H9 (cell line): ENCODE measurements at regions not wholly inside any gene's neighbourhood (a gene's known extent, or its start where the extent isn't known, plus 50 kb on each side); places are given as distances from the start of the nearest gene placed in this dataset.
A peak's percentile ranks its signal among the peaks of the same experiment; 100 is the strongest.

Experiments used
- DNase-seq: peaks from one replicate; pipeline ENCODE4 v3.0.0-alpha.2; 2017
- H2AFZ ChIP-seq: one replicate; pipeline ENCODE4 v1.6.1; 2013; ENCODE audit warnings: mild to moderate bottlenecking, low read length, control low read depth, moderate library complexity
- H2AK5ac ChIP-seq: 2 replicates; pipeline ENCODE4 v1.6.1; 2013; ENCODE audit warnings: low read length, control low read depth, mixed read lengths; ENCODE audit not compliant: insufficient read length
- H2BK120ac ChIP-seq: one replicate; pipeline ENCODE4 v1.6.1; 2013; ENCODE audit warnings: low read depth, mild to moderate bottlenecking, low read length, control low read depth, inconsistent platforms; ENCODE audit not compliant: poor library complexity, severe bottlenecking
- H2BK12ac ChIP-seq: 2 replicates; pipeline ENCODE4 v1.6.1; 2013; ENCODE audit warnings: low read length, control low read depth, mixed read lengths, low read depth; ENCODE audit not compliant: insufficient read length
- H2BK15ac ChIP-seq: 2 replicates; pipeline ENCODE4 v1.6.1; 2013; ENCODE audit warnings: low read depth, low read length, control low read depth
- H2BK20ac ChIP-seq: one replicate; pipeline ENCODE4 v1.6.1; 2013; ENCODE audit warnings: low read depth, mild to moderate bottlenecking, low read length, control low read depth, inconsistent platforms; ENCODE audit not compliant: poor library complexity, severe bottlenecking
- H2BK5ac ChIP-seq: 2 replicates; pipeline ENCODE4 v1.6.1; 2013; ENCODE audit warnings: low read length, control low read depth, mixed read lengths; ENCODE audit not compliant: insufficient read length
- H3K14ac ChIP-seq: 2 replicates; pipeline ENCODE4 v1.6.1; 2013; ENCODE audit warnings: low read length, control low read depth; ENCODE audit not compliant: insufficient read depth
- H3K18ac ChIP-seq: 2 replicates; pipeline ENCODE4 v1.6.1; 2013; ENCODE audit warnings: low read depth, mild to moderate bottlenecking, mixed read lengths, low read length, control low read depth; ENCODE audit not compliant: insufficient read length
- H3K23ac ChIP-seq: 2 replicates; pipeline ENCODE4 v1.6.1; 2013; ENCODE audit warnings: low read length, control low read depth, mixed read lengths, low read depth; ENCODE audit not compliant: insufficient read length
- H3K23me2 ChIP-seq: 2 replicates; pipeline ENCODE4 v1.6.1; 2013; ENCODE audit warnings: low read depth, mild to moderate bottlenecking, mixed read lengths, low read length, control low read depth; ENCODE audit not compliant: insufficient read length, poor library complexity, severe bottlenecking
- H3K27ac ChIP-seq: 2 replicates; pipeline ENCODE4 v1.5.1; 2013; ENCODE audit warnings: low read length, control low read depth, mixed read lengths, low read depth; ENCODE audit not compliant: insufficient read length
- H3K27me3 ChIP-seq: 2 replicates; pipeline ENCODE4 v1.6.1; 2013; ENCODE audit warnings: low read length, control low read depth, inconsistent platforms; ENCODE audit not compliant: insufficient read depth
- H3K4ac ChIP-seq: 2 replicates; pipeline ENCODE4 v1.6.1; 2013; ENCODE audit warnings: low read depth, mild to moderate bottlenecking, control low read depth, inconsistent platforms, low read length, moderate library complexity
- H3K4me1 ChIP-seq: 2 replicates; pipeline ENCODE4 v1.6.1; 2013; ENCODE audit warnings: low read length, control low read depth, inconsistent platforms; ENCODE audit not compliant: insufficient read depth
- H3K4me2 ChIP-seq: 2 replicates; pipeline ENCODE4 v1.6.1; 2013; ENCODE audit warnings: low read length, control low read depth, mixed read lengths; ENCODE audit not compliant: insufficient read length, insufficient read depth
- H3K56ac ChIP-seq: 2 replicates; pipeline ENCODE4 v1.6.1; 2013; ENCODE audit warnings: low read depth, mild to moderate bottlenecking, mixed read lengths, low read length, control low read depth; ENCODE audit not compliant: insufficient read length
- H3K79me1 ChIP-seq: 2 replicates; pipeline ENCODE4 v1.6.1; 2013; ENCODE audit warnings: low read depth, mild to moderate bottlenecking, moderate library complexity, low read length, control low read depth, inconsistent platforms; ENCODE audit not compliant: insufficient read depth, poor library complexity, severe bottlenecking
- H3K79me2 ChIP-seq: 2 replicates; pipeline ENCODE4 v1.6.1; 2013; ENCODE audit warnings: low read length, control low read depth, inconsistent platforms; ENCODE audit not compliant: insufficient read depth
- H3K9ac ChIP-seq: 2 replicates; pipeline ENCODE4 v1.6.1; 2013; ENCODE audit warnings: low read length, control low read depth, mixed read lengths; ENCODE audit not compliant: insufficient read length; ENCODE audit errors: extremely low read depth
- H3K9me3 ChIP-seq: one replicate; pipeline ENCODE4 v1.6.1; 2013; ENCODE audit warnings: low read depth, low read length, inconsistent platforms; ENCODE audit not compliant: control insufficient read depth
- H3T11ph ChIP-seq: one replicate; pipeline ENCODE4 v1.6.1; 2013; ENCODE audit warnings: mild to moderate bottlenecking, low read length, control low read depth, inconsistent platforms
- H4K20me1 ChIP-seq: one replicate; pipeline ENCODE4 v1.6.1; 2013; ENCODE audit not compliant: control insufficient read depth, insufficient read length, insufficient read depth
- H4K5ac ChIP-seq: 2 replicates; pipeline ENCODE4 v1.6.1; 2013; ENCODE audit warnings: low read depth, mild to moderate bottlenecking, mixed read lengths, low read length, control low read depth; ENCODE audit not compliant: insufficient read length
- H4K8ac ChIP-seq: replicated peaks from 2 replicates; pipeline ENCODE4 v1.6.1; 2013; ENCODE audit warnings: low read length, control low read depth, mixed read lengths, low read depth; ENCODE audit not compliant: insufficient read length
- H4K91ac ChIP-seq: 2 replicates; pipeline ENCODE4 v1.6.1; 2013; ENCODE audit warnings: low read depth, mild to moderate bottlenecking, moderate library complexity, mixed read lengths, low read length, control low read depth; ENCODE audit not compliant: insufficient read length
- H3K27ac Mint-ChIP-seq, 3 experiments: 2 replicates in 2 of 3; 3 replicates in 1 of 3; pipeline ENCODE4 v1.8.0; 2020 to 2021; ENCODE audit warnings: mixed read lengths in 3 of 3, mild to moderate bottlenecking in 1 of 3, moderate library complexity in 1 of 3
- H3K27me3 Mint-ChIP-seq: 2 replicates; pipeline ENCODE4 v1.8.0; 2021; ENCODE audit warnings: low read depth, mild to moderate bottlenecking, moderate library complexity, mixed read lengths
- H3K36me3 Mint-ChIP-seq, 3 experiments: 2 replicates in 2 of 3; 3 replicates in 1 of 3; pipeline ENCODE4 v1.8.0; 2020 to 2021; ENCODE audit warnings: low read depth in 3 of 3, mixed read lengths in 3 of 3; ENCODE audit not compliant: insufficient read depth in 1 of 3
- H3K4me1 Mint-ChIP-seq, 2 experiments: 2 replicates each; pipeline ENCODE4 v1.8.0; 2020; ENCODE audit warnings: mixed read lengths in 2 of 2
- H3K4me3 Mint-ChIP-seq, 2 experiments: 2 replicates in 1 of 2; 3 replicates in 1 of 2; pipeline ENCODE4 v1.8.0; 2020 to 2021; ENCODE audit warnings: mild to moderate bottlenecking in 2 of 2, mixed read lengths in 2 of 2, moderate library complexity in 1 of 2
- H3K9me3 Mint-ChIP-seq, 2 experiments: 2 replicates in 1 of 2; 3 replicates in 1 of 2; pipeline ENCODE4 v1.8.0; 2020; ENCODE audit warnings: mild to moderate bottlenecking in 2 of 2, mixed read lengths in 2 of 2, moderate library complexity in 1 of 2
- WGBS: extraction: QIAGEN DNeasy Blood & Tissue Kit; methylation state at CpG from one replicate; pipeline ENCODE4 v1.1.7; 2013; ENCODE audit warnings: missing lambda C conversion rate, low lambda C conversion rate, mixed read lengths; ENCODE audit not compliant: insufficient read length; ENCODE audit errors: extremely low coverage; 5-methylcytosine and 5-hydroxymethylcytosine counted together
- TF ChIP-seq, protein P1 (sequence below): fragments of 200-600 bp; sonication (generic); conservative IDR thresholded peaks from 3 replicates; pipeline ENCODE4 v1.8.0; 2021; ENCODE audit warnings: antibody characterized with exemption, mild to moderate bottlenecking

DNA sequence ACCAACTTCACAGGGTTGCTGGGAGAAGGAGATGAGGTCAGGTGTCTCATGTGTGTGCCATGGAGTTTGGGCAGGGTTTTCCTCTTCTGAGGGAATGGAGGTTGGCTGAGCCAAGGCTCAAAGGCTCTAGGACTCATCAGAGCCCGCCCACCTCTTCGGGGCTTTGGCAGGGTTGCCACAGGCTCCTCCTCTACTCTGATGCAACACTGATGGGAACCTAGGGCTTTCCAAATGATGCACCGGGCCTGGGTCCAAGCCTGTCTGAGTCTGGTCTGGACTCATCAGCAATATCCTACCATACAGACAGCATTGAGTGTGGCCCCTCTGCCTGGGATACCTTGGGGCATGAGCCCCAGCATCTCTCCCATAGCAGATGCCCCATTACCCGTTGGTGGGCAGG is 59.5 kb upstream of the LHX1 start:
- TF ChIP-seq, protein P1, sequence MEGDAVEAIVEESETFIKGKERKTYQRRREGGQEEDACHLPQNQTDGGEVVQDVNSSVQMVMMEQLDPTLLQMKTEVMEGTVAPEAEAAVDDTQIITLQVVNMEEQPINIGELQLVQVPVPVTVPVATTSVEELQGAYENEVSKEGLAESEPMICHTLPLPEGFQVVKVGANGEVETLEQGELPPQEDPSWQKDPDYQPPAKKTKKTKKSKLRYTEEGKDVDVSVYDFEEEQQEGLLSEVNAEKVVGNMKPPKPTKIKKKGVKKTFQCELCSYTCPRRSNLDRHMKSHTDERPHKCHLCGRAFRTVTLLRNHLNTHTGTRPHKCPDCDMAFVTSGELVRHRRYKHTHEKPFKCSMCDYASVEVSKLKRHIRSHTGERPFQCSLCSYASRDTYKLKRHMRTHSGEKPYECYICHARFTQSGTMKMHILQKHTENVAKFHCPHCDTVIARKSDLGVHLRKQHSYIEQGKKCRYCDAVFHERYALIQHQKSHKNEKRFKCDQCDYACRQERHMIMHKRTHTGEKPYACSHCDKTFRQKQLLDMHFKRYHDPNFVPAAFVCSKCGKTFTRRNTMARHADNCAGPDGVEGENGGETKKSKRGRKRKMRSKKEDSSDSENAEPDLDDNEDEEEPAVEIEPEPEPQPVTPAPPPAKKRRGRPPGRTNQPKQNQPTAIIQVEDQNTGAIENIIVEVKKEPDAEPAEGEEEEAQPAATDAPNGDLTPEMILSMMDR, result no peak
- Histone ChIP-seq H3T11ph (no peak overlapping the region), H3K4me1 (no peaks in the 10 kb centered on the region), H2BK5ac (no peak overlapping the region), H3K23me2 (no peaks in the 10 kb centered on the region), H2BK20ac (no peak overlapping the region), H3K18ac (no peak overlapping the region), H2AK5ac (no peak overlapping the region), H3K4me2 (no peak overlapping the region), H3K4ac (no peak overlapping the region), H2AFZ (no peak overlapping the region), H4K91ac (no peak overlapping the region), H3K79me2 (no peaks in the 10 kb centered on the region), H3K9me3 (no peaks in the 10 kb centered on the region), H3K23ac (no peak overlapping the region), H3K14ac (peak overlapping the region; percentile 20; the same call in 1 of the 2 replicates), H4K5ac (no peak overlapping the region), H2BK120ac (no peak overlapping the region), H4K20me1 (no peaks in the 10 kb centered on the region), H3K27ac (no peak overlapping the region), H3K79me1 (no peaks in the 10 kb centered on the region), H3K27me3 (no peaks in the 10 kb centered on the region), H3K9ac (no peak overlapping the region), H4K8ac (no peak overlapping the region), H3K56ac (no peak overlapping the region), H2BK12ac (no peak overlapping the region), H2BK15ac (no peak overlapping the region)
- H3K36me3 Mint-ChIP-seq, result peaks cover 1 to 13% (median 2%) of the 10 kb centered on the region in 3 experiments; a peak in 6 of 7 replicates
- H3K4me1 Mint-ChIP-seq, result peaks cover 7% of the 10 kb centered on the region in 2 experiments
- peaks cover 12% of the 10 kb centered on the region in 2 experiments for H3K9me3 Mint-ChIP-seq
- H3K4me3 Mint-ChIP-seq, result no peak overlapping the region
- WGBS, result no CpG with 5 or more reads among the region's 4 CpGs
- peaks cover 7% of the 10 kb centered on the region for H3K27me3 Mint-ChIP-seq
- no peak overlapping the region for H3K27ac Mint-ChIP-seq
- no peak for DNase-seq
